Suprapubic skin (tissue), 4 donors: ENCODE measurements at regions not wholly inside any gene's neighbourhood (a gene's known extent, or its start where the extent isn't known, plus 50 kb on each side); places are given as distances from the start of the nearest gene placed in this dataset.
"Not testable (repeated sequence)": the region's sequence is repeated elsewhere in the genome, so short reads cannot be mapped to it uniquely, and the experiment has no call there.

Experiments used
- DNase-seq, 2 donors: peaks; one replicate each; pipeline ENCODE4 v3.0.0-alpha.2; 2019; ENCODE audit warnings: low spot score in 2 of 2
- H3K27ac ChIP-seq: fragments of 200-600 bp; sonication (generic); one replicate; pipeline ENCODE4 v1.5.1; 2019
- H3K27me3 ChIP-seq: fragments of 200-600 bp; sonication (generic); one replicate; pipeline ENCODE4 v1.5.1; 2019
- H3K36me3 ChIP-seq: fragments of 200-600 bp; sonication (generic); one replicate; pipeline ENCODE4 v1.5.1; 2019
- H3K4me1 ChIP-seq: fragments of 200-600 bp; sonication (generic); one replicate; pipeline ENCODE4 v1.5.1; 2019
- H3K4me3 ChIP-seq: fragments of 200-600 bp; sonication (generic); one replicate; pipeline ENCODE4 v1.5.1; 2019; ENCODE audit warnings: mild to moderate bottlenecking
- H3K9me3 ChIP-seq: fragments of 200-600 bp; sonication (generic); one replicate; pipeline ENCODE4 v1.5.1; 2019
- CTCF ChIP-seq, 2 donors: fragments of 200-600 bp in 1 of 2; fragments of 450-650 bp in 1 of 2; sonication (generic) in 1 of 2; IDR thresholded peaks; one replicate each; pipeline ENCODE4 v1.5.1; 2016 to 2019; ENCODE audit warnings: antibody characterized with exemption in 2 of 2, mild to moderate bottlenecking in 1 of 2, moderate library complexity in 1 of 2
- EP300 ChIP-seq: sonication (generic); formaldehyde crosslinking; IDR thresholded peaks from one replicate; pipeline ENCODE4 v1.6.1; 2017; ENCODE audit warnings: antibody characterized with exemption
- POLR2A ChIP-seq, 2 donors: fragments of 450-650 bp; IDR thresholded peaks; one replicate each; pipeline ENCODE4 v1.6.1; 2017; ENCODE audit warnings: antibody characterized with exemption in 2 of 2, mild to moderate bottlenecking in 2 of 2, moderate library complexity in 2 of 2
- POLR2AphosphoS5 ChIP-seq, 3 donors: sonication (generic); formaldehyde crosslinking; IDR thresholded peaks; one replicate each; pipeline ENCODE4 v1.6.1; 2017; ENCODE audit warnings: antibody characterized with exemption in 3 of 3
- WGBS: methylation state at CpG from one replicate; pipeline ENCODE4 v1.1.5; 2018; 5-methylcytosine and 5-hydroxymethylcytosine counted together

- Histone ChIP-seq H3K9me3 (no peaks in the 10 kb centered on the region), H3K4me1 (no peaks in the 10 kb centered on the region), H3K36me3 (no peaks in the 10 kb centered on the region), H3K27ac (no peak overlapping the region), H3K27me3 (no peaks in the 10 kb centered on the region), H3K4me3 (no peak overlapping the region)
- DNase-seq, result no peak
- 71% methylated on average over 2 of the region's 2 CpGs for WGBS
- TF ChIP-seq EP300 (no peak), CTCF (IDR thresholded peaks at IDR 0.05) (no peak), POLR2A (IDR thresholded peaks at IDR 0.05) (no peak), POLR2AphosphoS5 (IDR thresholded peaks at IDR 0.05) (no peak)
Measured at GRCh38 chr1:190001187-190001586, 476.5 kb downstream of the BRINP3 start.

GRCh38 chr1:190003376-190003775 lies 474.3 kb downstream of the BRINP3 start:
- Histone ChIP-seq H3K36me3 (no peaks in the 10 kb centered on the region), H3K27ac (no peak overlapping the region), H3K4me3 (no peak overlapping the region), H3K9me3 (no peaks in the 10 kb centered on the region), H3K27me3 (no peaks in the 10 kb centered on the region), H3K4me1 (no peaks in the 10 kb centered on the region)
- DNase-seq, result no peak
- TF ChIP-seq POLR2A (IDR thresholded peaks at IDR 0.05) (no peak), CTCF (IDR thresholded peaks at IDR 0.05) (no peak), EP300 (no peak), POLR2AphosphoS5 (IDR thresholded peaks at IDR 0.05) (no peak)

GRCh38 chr1:190011585-190011984 lies 466.1 kb downstream of the BRINP3 start:
- 83% methylated on average over 4 of the region's 4 CpGs for WGBS

GRCh38 chr1:190019151-190019550 lies 458.5 kb downstream of the BRINP3 start:
- not testable (repeated sequence) for DNase-seq, H3K27me3 ChIP-seq, H3K9me3 ChIP-seq, H3K36me3 ChIP-seq, H3K27ac ChIP-seq, H3K4me1 ChIP-seq, H3K4me3 ChIP-seq
- 94% methylated on average over 16 of the region's 16 CpGs for WGBS

More at GRCh38 chr1:190011585-190011984, 466.1 kb downstream of the BRINP3 start:
- Histone ChIP-seq H3K4me3 (no peak overlapping the region), H3K4me1 (no peaks in the 10 kb centered on the region), H3K27me3 (no peaks in the 10 kb centered on the region), H3K9me3 (no peaks in the 10 kb centered on the region), H3K27ac (no peak overlapping the region), H3K36me3 (no peaks in the 10 kb centered on the region)
- no peak for TF ChIP-seq EP300
- TF ChIP-seq POLR2AphosphoS5 (IDR thresholded peaks at IDR 0.05), result no peak
- TF ChIP-seq POLR2A (IDR thresholded peaks at IDR 0.05), result no peak
- no peak for TF ChIP-seq CTCF (IDR thresholded peaks at IDR 0.05)
- no peak for DNase-seq

- no peaks in the 10 kb centered on the region for H3K9me3 ChIP-seq
- H3K4me1 ChIP-seq, result no peaks in the 10 kb centered on the region
- H3K4me3 ChIP-seq, result no peak overlapping the region
- TF ChIP-seq POLR2A (IDR thresholded peaks at IDR 0.05) (no peak), CTCF (IDR thresholded peaks at IDR 0.05) (no peak), POLR2AphosphoS5 (IDR thresholded peaks at IDR 0.05) (no peak), EP300 (no peak)
- DNase-seq, result no peak
- WGBS, result 86% methylated on average over 6 of the region's 6 CpGs
- H3K36me3 ChIP-seq, result no peaks in the 10 kb centered on the region
- H3K27ac ChIP-seq, result no peak overlapping the region
- H3K27me3 ChIP-seq, result no peaks in the 10 kb centered on the region
Measured at GRCh38 chr1:190019717-190020116, 457.9 kb downstream of the BRINP3 start.

- no peaks in the 10 kb centered on the region for H3K36me3 ChIP-seq
- H3K4me3 ChIP-seq, result no peak overlapping the region
- no peaks in the 10 kb centered on the region for H3K27me3 ChIP-seq
- TF ChIP-seq CTCF (IDR thresholded peaks at IDR 0.05), result no peak
- no peak for TF ChIP-seq POLR2AphosphoS5 (IDR thresholded peaks at IDR 0.05)
- TF ChIP-seq EP300, result no peak
- no peak for TF ChIP-seq POLR2A (IDR thresholded peaks at IDR 0.05)
- WGBS, result 71% methylated on average over 3 of the region's 3 CpGs
- H3K27ac ChIP-seq, result no peak overlapping the region
- DNase-seq, result no peak
- H3K9me3 ChIP-seq, result peaks cover 8% of the 10 kb centered on the region
- no peaks in the 10 kb centered on the region for H3K4me1 ChIP-seq
Measured at GRCh38 chr1:190022709-190023108, 455.0 kb downstream of the BRINP3 start.
